HG02885 (cell line): ENCODE measurements at regions not wholly inside any gene's neighbourhood (a gene's known extent, or its start where the extent isn't known, plus 50 kb on each side); places are given as distances from the start of the nearest gene placed in this dataset.
"Not testable (repeated sequence)": the region's sequence is repeated elsewhere in the genome, so short reads cannot be mapped to it uniquely, and the experiment has no call there.

Experiments used
- ATAC-seq: cut with Tn5 transposase; IDR thresholded peaks from one replicate; pipeline ENCODE4 v1.9.1; 2021; ENCODE audit warnings: mild to moderate bottlenecking; ENCODE audit not compliant: unreplicated experiment, poor library complexity

- ATAC-seq = no peak
Measured at GRCh38 chr3:88282528-88283241, 132.9 kb downstream of the C3orf38 start.

GRCh38 chr3:88283242-88283592 is 133.5 kb downstream of the C3orf38 start:
- no peak for ATAC-seq

GRCh38 chr3:88291486-88291885 is 141.7 kb downstream of the C3orf38 start:
- ATAC-seq = no peak

DNA sequence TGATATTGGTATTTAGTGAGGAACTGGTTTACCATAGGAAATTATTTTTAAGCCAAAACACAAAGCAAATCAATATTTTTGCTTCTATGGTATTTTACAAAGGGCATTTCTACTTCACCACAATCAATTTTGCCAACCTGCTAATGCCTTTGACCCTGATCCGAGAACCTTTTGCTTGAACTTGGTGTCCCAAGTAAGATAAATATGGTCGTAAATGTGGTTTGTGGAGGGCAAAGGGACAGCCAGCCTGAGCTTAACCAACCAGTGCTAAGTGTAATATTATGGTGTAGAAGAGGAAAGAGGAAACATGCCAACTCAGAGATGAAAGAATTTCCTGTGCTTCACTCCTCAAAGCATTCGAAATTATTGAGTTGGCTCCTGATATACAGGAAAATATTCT is 148.4 kb downstream of the C3orf38 start:
- no peak for ATAC-seq

- no peak for ATAC-seq
Measured at GRCh38 chr3:88301273-88301995, 151.7 kb downstream of the C3orf38 start.

- no peak for ATAC-seq
Measured at GRCh38 chr3:88301996-88302393, 152.2 kb downstream of the C3orf38 start.

- not testable (repeated sequence) for ATAC-seq
Measured at GRCh38 chr3:88303331-88303904, 153.7 kb downstream of the C3orf38 start.

- ATAC-seq = no peak
Measured at GRCh38 chr3:88307666-88308065, 157.9 kb downstream of the C3orf38 start.

GRCh38 chr3:88311826-88312225 is 162.1 kb downstream of the C3orf38 start:
- peak; percentile 59 for ATAC-seq

- no peak for ATAC-seq
Measured at GRCh38 chr3:88312256-88312655, 162.5 kb downstream of the C3orf38 start.

GRCh38 chr3:88318067-88318466 is 168.3 kb downstream of the C3orf38 start:
- ATAC-seq = no peak

- ATAC-seq = no peak
Measured at GRCh38 chr3:88321363-88322050, 171.7 kb downstream of the C3orf38 start.

GRCh38 chr3:88324788-88325187 is 175.0 kb downstream of the C3orf38 start:
- no peak for ATAC-seq

GRCh38 chr3:88334187-88334868 is 184.6 kb downstream of the C3orf38 start:
- no peak for ATAC-seq

DNA sequence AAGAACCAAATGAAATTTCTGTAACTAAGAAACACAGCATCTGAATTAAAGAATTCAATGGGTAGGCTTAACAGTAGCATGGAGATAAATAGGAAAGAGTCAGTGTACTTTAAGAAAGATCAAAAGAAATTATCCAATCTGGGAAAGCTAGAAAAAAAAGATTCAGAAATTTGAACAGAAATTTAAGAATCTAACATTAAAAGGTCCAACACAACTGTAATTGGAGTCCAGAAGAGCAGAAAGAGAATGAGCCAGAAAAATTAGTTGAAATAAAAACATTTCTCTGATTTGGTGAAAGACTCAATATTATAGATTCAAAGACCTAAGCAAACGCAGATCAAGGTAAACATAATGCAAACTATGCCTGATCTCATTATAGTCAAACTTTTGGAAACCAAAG is 187.1 kb downstream of the C3orf38 start:
- ATAC-seq = no peak

GRCh38 chr3:88343264-88343663 is 193.5 kb downstream of the C3orf38 start:
- no peak for ATAC-seq

DNA sequence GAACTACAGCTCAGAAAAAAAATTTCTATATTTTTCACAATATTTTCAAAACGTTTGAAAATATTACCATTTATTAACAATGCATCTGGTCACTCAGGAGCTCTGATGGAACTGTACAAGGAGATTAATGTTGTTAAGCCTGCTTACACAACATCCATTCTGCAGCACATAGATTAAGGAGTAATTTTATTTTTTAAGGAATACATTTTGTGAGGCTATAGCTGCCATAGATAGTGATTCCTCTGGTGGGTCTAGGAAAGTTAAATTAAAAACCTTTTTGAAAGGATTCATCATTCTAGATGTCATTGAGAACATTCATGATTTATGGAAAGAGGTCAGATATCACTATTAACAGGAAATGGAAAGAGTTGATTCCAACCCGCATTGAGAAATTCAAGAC is 196.9 kb downstream of the C3orf38 start:
- ATAC-seq = no peak

- peak; percentile 42 for ATAC-seq
Measured at GRCh38 chr3:88362428-88362827, 212.7 kb downstream of the C3orf38 start.

DNA sequence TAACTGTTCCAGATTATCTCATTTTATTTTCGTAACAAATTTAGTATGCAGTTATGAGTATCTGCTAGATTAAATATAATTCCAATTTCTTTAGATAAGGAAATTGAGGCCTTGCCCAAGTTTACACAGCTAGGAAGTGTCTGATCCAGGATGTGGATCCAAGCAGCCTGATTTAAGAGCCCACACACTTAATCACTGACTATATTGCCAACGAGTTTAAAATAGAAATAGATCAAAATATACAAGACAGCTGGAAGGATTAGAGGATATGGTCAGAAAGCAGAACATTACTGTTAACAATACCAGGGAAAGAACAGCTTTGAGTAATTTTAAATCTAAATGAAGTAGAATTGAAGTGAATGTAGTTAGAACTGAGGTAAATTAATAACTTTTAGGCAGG is 215.2 kb downstream of the C3orf38 start:
- ATAC-seq = no peak

- ATAC-seq = no peak
Measured at GRCh38 chr3:88369337-88369736, 219.6 kb downstream of the C3orf38 start.

DNA sequence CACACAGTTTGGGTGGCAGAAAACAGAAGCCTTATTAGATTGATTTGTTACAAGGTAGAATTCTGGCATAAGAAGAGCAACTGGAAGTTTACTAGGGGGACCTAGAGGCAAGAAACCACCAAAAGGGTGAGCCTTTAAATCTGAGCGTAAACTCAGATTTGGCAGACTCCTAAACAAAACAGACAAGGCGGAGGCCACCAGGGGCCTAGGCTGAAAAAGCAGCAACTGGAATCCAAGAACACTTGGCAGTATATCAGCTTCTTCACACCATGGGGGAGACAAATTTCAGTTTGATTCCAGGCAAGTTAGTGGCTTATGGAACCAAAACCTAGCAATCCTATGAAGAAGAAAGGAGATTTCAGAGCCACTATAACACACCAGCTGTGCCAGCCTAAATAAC is 220.0 kb downstream of the C3orf38 start:
- ATAC-seq = no peak
